GM23338 (cell line): ENCODE measurements at regions not wholly inside any gene's neighbourhood (a gene's known extent, or its start where the extent isn't known, plus 50 kb on each side); places are given as distances from the start of the nearest gene placed in this dataset.

ENCODE experiments used
- CREB1 ChIP-seq: fragments of 250-450 bp; sonication (Bioruptor Pico); IDR thresholded peaks from 2 replicates; pipeline ENCODE4 v1.5.0; 2020; ENCODE audit warnings: low read depth, mild to moderate bottlenecking, moderate library complexity
- CTCF ChIP-seq, 2 experiments: fragments of 200-600 bp in 1 of 2; sonication (generic) in 1 of 2; conservative IDR thresholded peaks; 2 replicates each; pipeline versions ENCODE4 v1.5.1 to v1.6.1; 2016 to 2017; ENCODE audit warnings: antibody characterized with exemption in 2 of 2, low read depth in 2 of 2, mild to moderate bottlenecking in 2 of 2, moderate library complexity in 1 of 2

- TF ChIP-seq CTCF (conservative IDR thresholded peaks at IDR 0.05; ENCODE audit: low read depth in 2 of 2) (no peak), CREB1 (CRISPR knock-in tag) (no peak)
These were observed 151.7 kb downstream of the SLC38A4 start for GRCh38 chr12:46674129-46674528.
